Activated naive CD4-positive, alpha-beta T cell treated with anti-CD3 and anti-CD28 coated beads, Interleukin-2, amount 50 U/mL, for 16 hours (primary cell): ENCODE measurements at regions not wholly inside any gene's neighbourhood (a gene's known extent, or its start where the extent isn't known, plus 50 kb on each side); places are given as distances from the start of the nearest gene placed in this dataset.
"Not testable (repeated sequence)": the region's sequence is repeated elsewhere in the genome, so short reads cannot be mapped to it uniquely, and the experiment has no call there.

Experiments used
- DNase-seq: peaks from one replicate; pipeline ENCODE4 v3.0.0-alpha.2; 2020

GRCh38 chr9:42656789-42657188 is 473.3 kb downstream of the SPATA31A6 start:
- DNase-seq, result not testable (repeated sequence)

- DNase-seq, result not testable (repeated sequence)
Observed at GRCh38 chr9:42657496-42657895, 474.0 kb downstream of the SPATA31A6 start.

- not testable (repeated sequence) for DNase-seq
Observed at GRCh38 chr9:42697146-42697545, 513.7 kb downstream of the SPATA31A6 start.

GRCh38 chr9:42702890-42703289 is 519.4 kb downstream of the SPATA31A6 start:
- not testable (repeated sequence) for DNase-seq

GRCh38 chr9:42724841-42725835 is 541.7 kb downstream of the SPATA31A6 start:
- DNase-seq, result peak; percentile 26

- peak; percentile 58 for DNase-seq
Observed at GRCh38 chr9:42743030-42743814, 559.8 kb downstream of the SPATA31A6 start.

- DNase-seq, result not testable (repeated sequence)
Observed at GRCh38 chr9:42757251-42757650, 573.8 kb downstream of the SPATA31A6 start.

GRCh38 chr9:42759320-42759719 is 575.9 kb downstream of the SPATA31A6 start:
- not testable (repeated sequence) for DNase-seq

GRCh38 chr9:42782201-42782600 is 598.7 kb downstream of the SPATA31A6 start:
- DNase-seq, result not testable (repeated sequence)

GRCh38 chr9:42792725-42793124 is 609.3 kb downstream of the SPATA31A6 start:
- DNase-seq, result not testable (repeated sequence)

GRCh38 chr9:42798571-42798970 is 615.1 kb downstream of the SPATA31A6 start:
- DNase-seq, result not testable (repeated sequence)

GRCh38 chr9:42802716-42803115 is 619.3 kb downstream of the SPATA31A6 start:
- not testable (repeated sequence) for DNase-seq

GRCh38 chr9:42806674-42807073 is 623.2 kb downstream of the SPATA31A6 start:
- not testable (repeated sequence) for DNase-seq

- not testable (repeated sequence) for DNase-seq
Observed at GRCh38 chr9:42821468-42821867, 638.0 kb downstream of the SPATA31A6 start.

GRCh38 chr9:42848156-42848555 is 664.7 kb downstream of the SPATA31A6 start:
- DNase-seq, result not testable (repeated sequence)

- DNase-seq, result not testable (repeated sequence)
Observed at GRCh38 chr9:42850896-42851693, 667.6 kb downstream of the SPATA31A6 start.

- DNase-seq, result not testable (repeated sequence)
Observed at GRCh38 chr9:42851701-42852100, 668.2 kb downstream of the SPATA31A6 start.

- not testable (repeated sequence) for DNase-seq
Observed at GRCh38 chr9:42852133-42852930, 668.9 kb downstream of the SPATA31A6 start.

GRCh38 chr9:42860133-42860532 is 676.7 kb downstream of the SPATA31A6 start:
- not testable (repeated sequence) for DNase-seq

GRCh38 chr9:42862465-42862864 is 679.0 kb downstream of the SPATA31A6 start:
- DNase-seq, result not testable (repeated sequence)
